Lower leg skin (tissue), 4 donors: ENCODE measurements at regions not wholly inside any gene's neighbourhood (a gene's known extent, or its start where the extent isn't known, plus 50 kb on each side); places are given as distances from the start of the nearest gene placed in this dataset.

Experiments
- DNase-seq, 2 donors: peaks; one replicate each; pipeline ENCODE4 v3.0.0-alpha.2; 2019; ENCODE audit warnings: low spot score in 2 of 2
- H3K4me3 ChIP-seq: fragments of 200-600 bp; sonication (generic); 2 replicates; pipeline ENCODE4 v1.5.1; 2017; ENCODE audit warnings: mild to moderate bottlenecking, low read depth; ENCODE audit not compliant: poor library complexity, severe bottlenecking
- POLR2A ChIP-seq, 2 donors: fragments of 450-650 bp; IDR thresholded peaks; one replicate each; pipeline ENCODE4 v1.6.1; 2016 to 2017; ENCODE audit warnings: antibody characterized with exemption in 2 of 2, mild to moderate bottlenecking in 1 of 2, moderate library complexity in 1 of 2
- WGBS, 2 donors: methylation state at CpG; one replicate each; pipeline ENCODE4 v1.1.5; 2018; 5-methylcytosine and 5-hydroxymethylcytosine counted together
- intact Hi-C: fragments of 100-400 bp; cut with DNase I; formaldehyde crosslinking; loops from one replicate; pipeline ENCODE4 v1.15.0; 2023; ENCODE audit warnings: low total_unique reads
- TF ChIP-seq, protein P1 (sequence below), 3 donors: fragments of 450-650 bp; IDR thresholded peaks; one replicate each; pipeline ENCODE4 v1.5.1; 2016; ENCODE audit warnings: antibody characterized with exemption in 3 of 3, mild to moderate bottlenecking in 3 of 3, moderate library complexity in 2 of 3

DNA sequence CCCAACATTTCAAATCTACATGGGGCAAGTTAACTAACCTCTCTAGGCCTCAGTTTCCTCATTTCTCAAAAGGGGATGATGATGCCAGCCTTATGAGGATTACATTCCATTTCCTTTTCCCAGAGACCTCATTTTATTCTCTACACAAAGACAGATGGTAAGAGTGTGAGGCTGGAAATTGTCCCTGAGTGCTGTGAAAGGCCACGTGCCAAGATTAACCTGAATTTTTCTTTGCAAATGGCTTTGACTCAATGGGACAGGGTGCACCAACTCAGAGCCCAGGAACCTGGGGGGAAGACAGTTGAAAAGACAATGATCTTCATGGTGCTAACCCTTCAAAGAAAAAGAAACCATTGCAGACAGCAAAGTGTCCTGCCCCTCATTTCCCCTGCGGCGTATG is 332.8 kb downstream of the TMEM114 start:
- intact Hi-C loops, result no loop called here
- DNase-seq, result no peak
- no peak overlapping the region for H3K4me3 ChIP-seq
- WGBS, 2 donors, result 74 to 84% methylated on average over 3 of the region's 3 CpGs
- no peak for TF ChIP-seq POLR2A (IDR thresholded peaks at IDR 0.05)
- TF ChIP-seq, protein P1, sequence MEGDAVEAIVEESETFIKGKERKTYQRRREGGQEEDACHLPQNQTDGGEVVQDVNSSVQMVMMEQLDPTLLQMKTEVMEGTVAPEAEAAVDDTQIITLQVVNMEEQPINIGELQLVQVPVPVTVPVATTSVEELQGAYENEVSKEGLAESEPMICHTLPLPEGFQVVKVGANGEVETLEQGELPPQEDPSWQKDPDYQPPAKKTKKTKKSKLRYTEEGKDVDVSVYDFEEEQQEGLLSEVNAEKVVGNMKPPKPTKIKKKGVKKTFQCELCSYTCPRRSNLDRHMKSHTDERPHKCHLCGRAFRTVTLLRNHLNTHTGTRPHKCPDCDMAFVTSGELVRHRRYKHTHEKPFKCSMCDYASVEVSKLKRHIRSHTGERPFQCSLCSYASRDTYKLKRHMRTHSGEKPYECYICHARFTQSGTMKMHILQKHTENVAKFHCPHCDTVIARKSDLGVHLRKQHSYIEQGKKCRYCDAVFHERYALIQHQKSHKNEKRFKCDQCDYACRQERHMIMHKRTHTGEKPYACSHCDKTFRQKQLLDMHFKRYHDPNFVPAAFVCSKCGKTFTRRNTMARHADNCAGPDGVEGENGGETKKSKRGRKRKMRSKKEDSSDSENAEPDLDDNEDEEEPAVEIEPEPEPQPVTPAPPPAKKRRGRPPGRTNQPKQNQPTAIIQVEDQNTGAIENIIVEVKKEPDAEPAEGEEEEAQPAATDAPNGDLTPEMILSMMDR (IDR thresholded peaks at IDR 0.05), result no peak

DNA sequence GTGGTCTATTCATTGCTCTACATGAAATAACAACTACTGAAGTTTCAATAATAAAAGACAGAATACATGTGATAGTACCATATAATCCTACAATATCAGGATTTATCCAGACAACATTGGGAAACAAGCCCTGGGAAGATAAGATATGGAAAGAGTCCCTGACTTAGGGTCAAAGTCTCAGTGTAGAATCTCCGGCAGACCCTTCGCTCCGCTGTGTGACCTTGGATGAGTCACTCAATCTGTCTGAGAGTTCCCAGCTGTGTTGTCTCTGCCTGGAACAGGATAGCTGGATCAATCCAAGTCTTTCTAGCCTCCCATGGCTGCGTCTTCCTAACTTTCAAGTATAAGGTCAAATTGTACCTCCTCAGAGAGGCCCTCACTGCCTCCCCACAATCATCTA is 335.9 kb downstream of the TMEM114 start:
- intact Hi-C loops, result no loop called here
- no peak overlapping the region for H3K4me3 ChIP-seq
- WGBS, 2 donors, result 87 to 90% methylated on average over 4 of the region's 4 CpGs
- DNase-seq, result no peak
- TF ChIP-seq POLR2A (IDR thresholded peaks at IDR 0.05), result no peak
- TF ChIP-seq, protein P1 (IDR thresholded peaks at IDR 0.05), result no peak

DNA sequence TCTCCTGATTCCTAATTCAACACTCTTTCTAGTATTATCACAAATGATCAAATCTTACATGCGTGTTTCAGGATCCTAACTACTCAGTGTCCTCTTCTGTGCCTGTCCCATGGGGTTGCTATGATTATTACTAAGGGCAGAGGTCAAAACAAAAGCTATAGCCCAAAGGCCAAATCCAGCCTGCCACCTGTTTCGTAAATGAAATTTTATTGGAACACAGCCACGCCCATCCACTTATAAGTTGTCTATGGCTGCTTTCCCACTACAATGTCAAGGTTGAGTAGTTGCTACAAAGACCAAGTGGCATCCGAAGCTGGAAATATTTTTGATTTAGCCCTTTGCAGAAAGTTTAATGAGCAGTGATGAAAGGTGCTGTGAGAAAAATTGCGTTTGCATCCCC is 336.6 kb downstream of the TMEM114 start:
- intact Hi-C loops, result no loop called here
- 60 to 77% methylated on average over 5 of the region's 5 CpGs for WGBS, 2 donors
- no peak for TF ChIP-seq POLR2A (IDR thresholded peaks at IDR 0.05)
- TF ChIP-seq, protein P1 (IDR thresholded peaks at IDR 0.05), result no peak
- no peak for DNase-seq
- no peak overlapping the region for H3K4me3 ChIP-seq

DNA sequence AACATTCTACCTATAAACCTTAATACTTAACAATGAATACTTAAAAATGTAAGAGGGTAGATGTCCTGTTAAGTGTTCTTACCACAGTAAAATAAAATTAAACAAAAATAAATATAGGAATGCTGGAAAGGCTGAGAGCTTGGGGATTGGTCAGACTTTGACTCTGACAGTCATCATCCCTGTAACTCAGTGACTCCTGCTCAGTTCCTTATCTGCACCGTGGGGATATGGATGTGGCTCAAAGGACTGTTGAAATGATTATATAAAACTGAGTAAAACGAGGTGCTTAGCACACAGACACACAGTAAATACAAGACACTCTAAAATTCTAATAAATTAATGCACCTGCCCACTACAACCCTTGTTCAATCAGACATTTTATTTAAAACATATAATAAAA is 338.6 kb downstream of the TMEM114 start:
- TF ChIP-seq, protein P1 (IDR thresholded peaks at IDR 0.05), result no peak
- no peak for TF ChIP-seq POLR2A (IDR thresholded peaks at IDR 0.05)
- intact Hi-C loops, result no loop called here
- no peak overlapping the region for H3K4me3 ChIP-seq
- no peak for DNase-seq
- WGBS, 2 donors, result 30 to 39% methylated on average over 2 of the region's 2 CpGs

DNA sequence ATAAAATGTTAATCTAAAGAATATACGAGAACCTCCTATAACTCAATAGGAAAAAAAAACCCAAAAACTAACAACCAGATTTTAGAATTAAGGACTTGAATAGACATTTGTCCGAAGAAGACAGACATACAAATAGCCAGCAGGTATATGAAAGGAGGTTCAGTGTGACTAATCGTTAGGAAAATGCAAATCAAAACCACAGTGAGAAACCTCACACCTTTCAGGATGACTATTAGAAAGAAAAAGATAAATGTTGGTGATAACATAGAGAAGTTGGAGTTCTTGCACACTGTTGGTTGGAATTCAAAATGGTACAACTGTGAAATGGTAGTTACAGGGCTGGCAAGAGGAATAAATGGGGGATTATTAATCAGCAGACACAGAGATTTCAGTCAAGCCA is 339.0 kb downstream of the TMEM114 start:
- H3K4me3 ChIP-seq, result no peak overlapping the region
- 57 to 64% methylated on average over 3 of the region's 3 CpGs for WGBS, 2 donors
- no peak for DNase-seq
- no peak for TF ChIP-seq POLR2A (IDR thresholded peaks at IDR 0.05)
- TF ChIP-seq, protein P1 (IDR thresholded peaks at IDR 0.05), result no peak
- intact Hi-C loops, result no loop called here

DNA sequence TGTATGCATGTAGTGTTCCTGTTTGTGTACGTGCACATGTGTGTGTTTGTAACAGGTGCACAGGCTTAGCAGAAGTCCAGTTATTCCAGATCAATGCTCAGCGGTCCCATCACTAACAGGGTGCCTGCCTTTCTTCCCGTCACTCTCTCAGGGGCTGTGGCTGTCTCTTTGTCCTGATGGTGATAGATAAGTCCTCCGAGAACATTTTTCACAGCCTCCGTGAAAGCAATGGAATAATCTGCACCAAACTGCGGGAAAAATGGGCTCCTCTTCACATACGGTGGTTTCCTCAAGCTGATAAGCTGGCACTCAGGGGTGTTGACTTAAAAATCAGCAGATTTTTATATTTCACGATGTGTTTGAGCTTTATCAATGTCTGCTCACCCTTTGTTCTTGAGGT is 342.3 kb downstream of the TMEM114 start:
- H3K4me3 ChIP-seq, result no peak overlapping the region
- TF ChIP-seq, protein P1 (IDR thresholded peaks at IDR 0.05), result no peak
- no peak for TF ChIP-seq POLR2A (IDR thresholded peaks at IDR 0.05)
- 37 to 43% methylated on average over 8 of the region's 8 CpGs for WGBS, 2 donors
- intact Hi-C loops, result no loop called here
- no peak for DNase-seq
